SKM-1 (cell line): ENCODE measurements at regions not wholly inside any gene's neighbourhood (a gene's known extent, or its start where the extent isn't known, plus 50 kb on each side); places are given as distances from the start of the nearest gene placed in this dataset.
"Not testable (repeated sequence)": the region's sequence is repeated elsewhere in the genome, so short reads cannot be mapped to it uniquely, and the experiment has no call there.

ENCODE experiments used
- DNase-seq: peaks from one replicate; lab custom pipeline; 2025; ENCODE audit not compliant: unreplicated experiment; lab: John Stamatoyannopoulos, UW

- no peak for DNase-seq
Observed at GRCh38 chr15:59791755-59792154, 102.6 kb upstream of the BNIP2 start.

GRCh38 chr15:59791079-59791478 is 102.0 kb upstream of the BNIP2 start:
- no peak for DNase-seq

GRCh38 chr15:59786466-59786865 is 97.3 kb upstream of the BNIP2 start:
- DNase-seq = not testable (repeated sequence)

GRCh38 chr15:59785981-59786380 is 96.9 kb upstream of the BNIP2 start:
- DNase-seq = not testable (repeated sequence)

GRCh38 chr15:59783774-59784520 is 94.8 kb upstream of the BNIP2 start:
- not testable (repeated sequence) for DNase-seq

GRCh38 chr15:59779110-59779509 is 90.0 kb upstream of the BNIP2 start:
- DNase-seq = no peak

- DNase-seq = no peak
Observed at GRCh38 chr15:59764775-59765174, 75.7 kb upstream of the BNIP2 start.

- DNase-seq = no peak
Observed at GRCh38 chr15:59762558-59762957, 73.4 kb upstream of the BNIP2 start.

- not testable (repeated sequence) for DNase-seq
Observed at GRCh38 chr15:59760256-59760655, 71.1 kb upstream of the BNIP2 start.

GRCh38 chr15:59751552-59752413 is 62.7 kb upstream of the BNIP2 start:
- DNase-seq = no peak

GRCh38 chr15:59746777-59747176 is 57.7 kb upstream of the BNIP2 start:
- DNase-seq = no peak

GRCh38 chr15:59741274-59741906 is 52.3 kb upstream of the BNIP2 start:
- DNase-seq = no peak

GRCh38 chr15:59739557-59740186 is 50.6 kb upstream of the BNIP2 start:
- DNase-seq = no peak
